Mucosa of rectum (tissue), 2 donors: ENCODE measurements at regions not wholly inside any gene's neighbourhood (a gene's known extent, or its start where the extent isn't known, plus 50 kb on each side); places are given as distances from the start of the nearest gene placed in this dataset.

Source experiments
- H3K27ac ChIP-seq, 2 donors: one replicate each; pipeline ENCODE4 v1.7.0; 2013; ENCODE audit warnings: inconsistent platforms in 2 of 2, low read depth in 2 of 2, low read length in 2 of 2
- H3K27me3 ChIP-seq, 2 donors: one replicate each; pipeline ENCODE4 v1.7.0; 2013; ENCODE audit warnings: low read length in 2 of 2; ENCODE audit not compliant: control insufficient read depth in 2 of 2, insufficient read depth in 2 of 2
- H3K36me3 ChIP-seq, 2 donors: one replicate each; pipeline ENCODE4 v1.7.0; 2013; ENCODE audit warnings: low read length in 2 of 2; ENCODE audit not compliant: control insufficient read depth in 2 of 2, insufficient read depth in 2 of 2
- H3K4me1 ChIP-seq, 2 donors: one replicate each; pipeline ENCODE4 v1.7.0; 2013; ENCODE audit warnings: low read length in 2 of 2, mild to moderate bottlenecking in 1 of 2; ENCODE audit not compliant: control insufficient read depth in 2 of 2, insufficient read depth in 2 of 2
- H3K4me3 ChIP-seq, 2 donors: one replicate each; pipeline ENCODE4 v1.7.0; 2013; ENCODE audit warnings: low read length in 2 of 2
- H3K9ac ChIP-seq, 2 donors: one replicate each; pipeline ENCODE4 v1.7.0; 2013; ENCODE audit warnings: low read length in 2 of 2, low read depth in 1 of 2, mild to moderate bottlenecking in 1 of 2
- H3K9me3 ChIP-seq, 2 donors: one replicate each; pipeline ENCODE4 v1.7.0; 2013; ENCODE audit warnings: low read length in 2 of 2; ENCODE audit not compliant: control insufficient read depth in 2 of 2
- donor health status: healthy.
- donor health status: Normal muscosa, but diverticular disease.

DNA sequence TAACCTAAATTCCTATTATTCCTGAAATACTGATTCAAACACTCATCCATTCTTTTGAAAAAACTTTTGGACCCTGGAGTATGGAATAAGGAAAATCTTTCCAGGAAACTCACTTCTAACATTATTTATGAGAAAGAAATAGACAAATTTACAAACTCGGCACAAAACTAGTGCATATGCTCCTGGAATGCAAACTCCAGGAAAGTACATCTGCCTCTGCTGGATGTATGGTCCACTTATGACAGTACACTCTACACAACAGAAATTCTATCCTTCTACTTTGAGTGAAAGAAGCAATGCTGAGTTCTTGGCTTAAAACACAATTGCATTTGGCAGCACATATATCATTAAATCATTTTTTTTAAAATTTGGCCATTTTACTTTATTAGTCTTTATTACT lies 700.5 kb upstream of the STXBP6 start:
- no peaks in the 10 kb centered on the region for H3K27me3 ChIP-seq
- H3K27ac ChIP-seq = no peak overlapping the region
- no peaks in the 10 kb centered on the region for H3K36me3 ChIP-seq
- no peaks in the 10 kb centered on the region for H3K4me1 ChIP-seq
- H3K4me3 ChIP-seq = no peak overlapping the region
- no peak overlapping the region for H3K9ac ChIP-seq
- H3K9me3 ChIP-seq = peaks cover 0 to 1% of the 10 kb centered on the region in 2 donors
